Loucy (cell line): ENCODE measurements at regions not wholly inside any gene's neighbourhood (a gene's known extent, or its start where the extent isn't known, plus 50 kb on each side); places are given as distances from the start of the nearest gene placed in this dataset.

Source experiments
- EZH2phosphoT487 ChIP-seq: fragments of 200-600 bp; IDR thresholded peaks from 2 replicates; pipeline ENCODE4 v1.6.1; 2018; ENCODE audit warnings: antibody characterized with exemption, mild to moderate bottlenecking, moderate library complexity, borderline replicate concordance
- TF ChIP-seq, protein P1 (sequence below): fragments of 200-600 bp; sonication (generic); conservative IDR thresholded peaks from 2 replicates; pipeline ENCODE4 v1.5.1; 2014; ENCODE audit warnings: mild to moderate bottlenecking, antibody characterized with exemption, low read length

DNA sequence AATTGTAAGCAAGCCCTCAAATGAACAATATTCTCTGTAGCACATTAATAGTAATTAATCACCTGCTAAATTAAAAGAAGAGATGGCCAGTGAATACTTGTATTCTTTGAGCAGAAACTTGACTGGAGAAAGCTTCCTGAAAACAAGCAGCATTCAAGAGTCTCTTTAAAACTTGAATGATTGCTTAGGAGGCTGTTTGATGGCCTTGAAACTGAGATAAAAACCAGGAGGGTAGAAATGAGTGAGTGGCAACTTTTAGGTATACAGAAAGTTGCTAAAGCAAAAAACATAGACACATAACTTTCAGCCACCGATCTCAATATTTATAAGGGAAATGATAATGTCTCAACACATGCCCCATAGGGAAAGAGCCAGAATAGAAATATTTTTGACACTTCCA, 234.8 kb upstream of the FMN2 start:
- TF ChIP-seq, protein P1, sequence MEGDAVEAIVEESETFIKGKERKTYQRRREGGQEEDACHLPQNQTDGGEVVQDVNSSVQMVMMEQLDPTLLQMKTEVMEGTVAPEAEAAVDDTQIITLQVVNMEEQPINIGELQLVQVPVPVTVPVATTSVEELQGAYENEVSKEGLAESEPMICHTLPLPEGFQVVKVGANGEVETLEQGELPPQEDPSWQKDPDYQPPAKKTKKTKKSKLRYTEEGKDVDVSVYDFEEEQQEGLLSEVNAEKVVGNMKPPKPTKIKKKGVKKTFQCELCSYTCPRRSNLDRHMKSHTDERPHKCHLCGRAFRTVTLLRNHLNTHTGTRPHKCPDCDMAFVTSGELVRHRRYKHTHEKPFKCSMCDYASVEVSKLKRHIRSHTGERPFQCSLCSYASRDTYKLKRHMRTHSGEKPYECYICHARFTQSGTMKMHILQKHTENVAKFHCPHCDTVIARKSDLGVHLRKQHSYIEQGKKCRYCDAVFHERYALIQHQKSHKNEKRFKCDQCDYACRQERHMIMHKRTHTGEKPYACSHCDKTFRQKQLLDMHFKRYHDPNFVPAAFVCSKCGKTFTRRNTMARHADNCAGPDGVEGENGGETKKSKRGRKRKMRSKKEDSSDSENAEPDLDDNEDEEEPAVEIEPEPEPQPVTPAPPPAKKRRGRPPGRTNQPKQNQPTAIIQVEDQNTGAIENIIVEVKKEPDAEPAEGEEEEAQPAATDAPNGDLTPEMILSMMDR: no peak
- no peak for TF ChIP-seq EZH2phosphoT487
